Inflammatory macrophage treated with lipopolysaccharide for 1 hour (primary cell): ENCODE measurements at regions not wholly inside any gene's neighbourhood (a gene's known extent, or its start where the extent isn't known, plus 50 kb on each side); places are given as distances from the start of the nearest gene placed in this dataset.
"Not testable (repeated sequence)": the region's sequence is repeated elsewhere in the genome, so short reads cannot be mapped to it uniquely, and the experiment has no call there.

Experiments
- DNase-seq, 2 donors: peaks; one replicate each; pipeline ENCODE4 v3.0.0-alpha.2; 2020 to 2022

- no peak for DNase-seq
Measured at GRCh38 chr11:64428693-64429092, 69.7 kb downstream of the RPS6KA4 start.

- DNase-seq: no peak
Measured at GRCh38 chr11:64429970-64430369, 71.0 kb downstream of the RPS6KA4 start.

- DNase-seq: no peak
Measured at GRCh38 chr11:64430645-64431044, 71.7 kb downstream of the RPS6KA4 start.

GRCh38 chr11:64436000-64436399, 77.0 kb downstream of the RPS6KA4 start:
- DNase-seq: no peak

GRCh38 chr11:64437426-64437825, 78.5 kb downstream of the RPS6KA4 start:
- no peak for DNase-seq

- no peak for DNase-seq
Measured at GRCh38 chr11:64438986-64439771, 80.2 kb downstream of the RPS6KA4 start.

GRCh38 chr11:64439772-64440491, 81.0 kb downstream of the RPS6KA4 start:
- not testable (repeated sequence) for DNase-seq

GRCh38 chr11:64441127-64441526, 82.2 kb downstream of the RPS6KA4 start:
- DNase-seq: no peak

GRCh38 chr11:64443001-64443400, 84.0 kb downstream of the RPS6KA4 start:
- no peak for DNase-seq

- no peak for DNase-seq
Measured at GRCh38 chr11:64444838-64445441, 86.0 kb downstream of the RPS6KA4 start.

GRCh38 chr11:64445651-64446050, 86.7 kb downstream of the RPS6KA4 start:
- DNase-seq: no peak

- peak; percentile 75 to 80 for DNase-seq
Measured at GRCh38 chr11:64447831-64448598, 89.1 kb downstream of the RPS6KA4 start.

- peak; percentile 61 to 93 for DNase-seq
Measured at GRCh38 chr11:64448599-64449380, 89.8 kb downstream of the RPS6KA4 start.

- peak; percentile 38 to 79 for DNase-seq
Measured at GRCh38 chr11:64449381-64450167, 90.6 kb downstream of the RPS6KA4 start.

- no peak for DNase-seq
Measured at GRCh38 chr11:64450168-64450560, 91.2 kb downstream of the RPS6KA4 start.

GRCh38 chr11:64451856-64452255, 92.9 kb downstream of the RPS6KA4 start:
- DNase-seq: no peak

GRCh38 chr11:64453466-64453865, 94.5 kb downstream of the RPS6KA4 start:
- peak in 1 of 2 donors; percentile 25 for DNase-seq

GRCh38 chr11:64455456-64456261, 96.7 kb downstream of the RPS6KA4 start:
- peak in 1 of 2 donors; percentile 56 for DNase-seq

GRCh38 chr11:64456509-64457320, 97.8 kb downstream of the RPS6KA4 start:
- no peak for DNase-seq
